ENCODE measurements at regions not wholly inside any gene's neighbourhood (a gene's known extent, or its start where the extent isn't known, plus 50 kb on each side); places are given as distances from the start of the nearest gene placed in this dataset.

- DNase-seq, result no peak
These were observed 314.1 kb downstream of the CTTN start for GRCh38 chr11:70712471-70712870.

GRCh38 chr11:70713086-70713835, 314.9 kb downstream of the CTTN start:
- DNase-seq, result no peak

- DNase-seq, result no peak
These were observed 315.8 kb downstream of the CTTN start for GRCh38 chr11:70713988-70714665.

- no peak for DNase-seq
These were observed 317.0 kb downstream of the CTTN start for GRCh38 chr11:70715166-70715951.

GRCh38 chr11:70716216-70716615, 317.9 kb downstream of the CTTN start:
- DNase-seq, result no peak

GRCh38 chr11:70716986-70717775, 318.9 kb downstream of the CTTN start:
- no peak for DNase-seq

GRCh38 chr11:70717936-70718595, 319.7 kb downstream of the CTTN start:
- DNase-seq, result no peak

GRCh38 chr11:70719516-70719915, 321.2 kb downstream of the CTTN start:
- no peak for DNase-seq

- DNase-seq, result no peak
These were observed 322.0 kb downstream of the CTTN start for GRCh38 chr11:70720281-70720680.

GRCh38 chr11:70721006-70721405, 322.7 kb downstream of the CTTN start:
- DNase-seq, result no peak

- no peak for DNase-seq
These were observed 326.9 kb downstream of the CTTN start for GRCh38 chr11:70725278-70725677.

- DNase-seq, result no peak
These were observed 327.4 kb downstream of the CTTN start for GRCh38 chr11:70725739-70726138.

- DNase-seq, result no peak
These were observed 328.7 kb downstream of the CTTN start for GRCh38 chr11:70727021-70727420.

GRCh38 chr11:70727899-70728620, 329.7 kb downstream of the CTTN start:
- no peak for DNase-seq

GRCh38 chr11:70729949-70730348, 331.6 kb downstream of the CTTN start:
- no peak for DNase-seq

GRCh38 chr11:70730411-70730810, 332.1 kb downstream of the CTTN start:
- no peak for DNase-seq

- no peak for DNase-seq
These were observed 333.1 kb downstream of the CTTN start for GRCh38 chr11:70731271-70732022.

- no peak for DNase-seq
These were observed 333.9 kb downstream of the CTTN start for GRCh38 chr11:70732023-70732880.

GRCh38 chr11:70732881-70733196, 334.5 kb downstream of the CTTN start:
- DNase-seq, result no peak
